ENCODE measurements at regions not wholly inside any gene's neighbourhood (a gene's known extent, or its start where the extent isn't known, plus 50 kb on each side); places are given as distances from the start of the nearest gene placed in this dataset.

DNA sequence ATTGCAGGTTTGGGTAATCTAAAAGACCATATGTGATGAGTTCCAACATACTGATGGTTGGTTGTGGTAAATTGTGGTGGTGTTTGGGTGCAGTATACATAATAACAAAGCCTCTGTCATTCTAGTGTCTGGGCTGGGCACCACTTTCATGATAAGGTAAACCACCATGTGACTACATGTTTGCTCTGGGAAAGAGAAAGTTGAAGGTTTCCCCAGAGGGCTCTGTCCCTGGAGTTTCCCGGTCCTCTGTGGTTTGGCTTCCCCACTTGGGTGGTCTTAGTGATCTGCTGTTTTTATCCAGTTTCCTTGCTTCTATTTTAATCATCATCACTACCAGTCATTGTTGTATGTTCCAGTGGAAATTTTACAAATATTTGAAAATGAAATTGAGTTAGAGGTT lies 55.9 kb upstream of the TSPAN2 start:
- no peaks in the 10 kb centered on the region for H3K36me3 ChIP-seq (ENCODE audit: control insufficient read depth, insufficient read depth, low read length)
- no peak overlapping the region for H3K4me3 ChIP-seq (ENCODE audit: insufficient read depth, low read depth, low read length)
- H3K9me3 ChIP-seq (ENCODE audit: control insufficient read depth, low read length): no peaks in the 10 kb centered on the region
- H3K27me3 ChIP-seq (ENCODE audit: control insufficient read depth, insufficient read depth, low read length, poor library complexity, severe bottlenecking): no peaks in the 10 kb centered on the region
- H3K27ac ChIP-seq (ENCODE audit: insufficient read depth, low read depth, low read length, poor library complexity, severe bottlenecking): no peak overlapping the region
- no peaks in the 10 kb centered on the region for H3K4me1 ChIP-seq (ENCODE audit: control insufficient read depth, insufficient read depth, low read length)
- 92 to 100% methylated on average over 1 of the region's 1 CpG for WGBS, 2 experiments

DNA sequence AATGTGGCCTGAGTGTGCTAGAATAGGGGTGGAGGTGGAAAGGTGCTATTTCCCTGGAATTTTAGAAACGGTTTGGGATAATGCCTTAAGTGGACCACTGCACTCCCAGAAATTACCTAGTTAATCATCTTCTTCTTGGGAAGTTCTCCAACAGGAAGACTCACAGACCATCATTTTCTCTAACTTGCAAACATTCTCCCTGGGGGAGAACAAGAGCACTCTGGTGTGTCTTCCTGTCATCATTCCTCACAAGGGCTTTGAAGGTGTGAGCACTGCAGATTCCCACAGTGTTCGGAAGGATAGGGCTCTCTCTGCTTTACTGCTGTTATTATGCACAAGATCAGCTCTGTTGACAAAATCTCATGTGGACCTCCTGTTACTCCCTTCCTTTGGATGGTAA lies 54.9 kb upstream of the TSPAN2 start:
- 87 to 91% methylated on average over 2 of the region's 2 CpGs for WGBS, 2 experiments
- no peak overlapping the region for H3K4me3 ChIP-seq (ENCODE audit: insufficient read depth, low read depth, low read length)
- H3K4me1 ChIP-seq (ENCODE audit: control insufficient read depth, insufficient read depth, low read length): no peaks in the 10 kb centered on the region
- H3K27ac ChIP-seq (ENCODE audit: insufficient read depth, low read depth, low read length, poor library complexity, severe bottlenecking): no peak overlapping the region
- H3K27me3 ChIP-seq (ENCODE audit: control insufficient read depth, insufficient read depth, low read length, poor library complexity, severe bottlenecking): no peaks in the 10 kb centered on the region
- no peaks in the 10 kb centered on the region for H3K9me3 ChIP-seq (ENCODE audit: control insufficient read depth, low read length)
- no peaks in the 10 kb centered on the region for H3K36me3 ChIP-seq (ENCODE audit: control insufficient read depth, insufficient read depth, low read length)

DNA sequence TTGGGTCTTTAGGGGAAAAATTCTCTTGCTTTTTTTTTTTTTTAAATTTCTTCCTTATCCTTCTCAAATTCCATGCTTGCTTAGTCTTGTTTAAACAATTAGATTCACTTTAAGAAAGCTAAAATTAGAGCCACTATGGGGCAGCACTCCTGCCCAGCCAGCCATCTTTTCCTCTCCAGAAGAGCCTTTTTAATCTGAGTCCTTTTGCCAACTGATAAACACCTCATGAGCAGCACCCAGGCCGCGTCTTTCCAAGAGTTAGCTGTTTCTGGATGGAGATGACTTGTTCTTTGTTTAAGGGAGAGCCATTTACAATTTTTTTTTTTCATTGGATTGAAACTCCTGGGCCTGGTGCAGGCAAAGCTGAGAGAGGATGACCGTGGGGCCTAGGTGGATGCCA lies 53.3 kb upstream of the TSPAN2 start:
- H3K4me3 ChIP-seq (ENCODE audit: insufficient read depth, low read depth, low read length): no peak overlapping the region
- H3K4me1 ChIP-seq (ENCODE audit: control insufficient read depth, insufficient read depth, low read length): no peaks in the 10 kb centered on the region
- no peak overlapping the region for H3K27ac ChIP-seq (ENCODE audit: insufficient read depth, low read depth, low read length, poor library complexity, severe bottlenecking)
- H3K9me3 ChIP-seq (ENCODE audit: control insufficient read depth, low read length): no peaks in the 10 kb centered on the region
- H3K36me3 ChIP-seq (ENCODE audit: control insufficient read depth, insufficient read depth, low read length): no peaks in the 10 kb centered on the region
- H3K27me3 ChIP-seq (ENCODE audit: control insufficient read depth, insufficient read depth, low read length, poor library complexity, severe bottlenecking): no peaks in the 10 kb centered on the region
- WGBS, 2 experiments: 88 to 93% methylated on average over 3 of the region's 3 CpGs

DNA sequence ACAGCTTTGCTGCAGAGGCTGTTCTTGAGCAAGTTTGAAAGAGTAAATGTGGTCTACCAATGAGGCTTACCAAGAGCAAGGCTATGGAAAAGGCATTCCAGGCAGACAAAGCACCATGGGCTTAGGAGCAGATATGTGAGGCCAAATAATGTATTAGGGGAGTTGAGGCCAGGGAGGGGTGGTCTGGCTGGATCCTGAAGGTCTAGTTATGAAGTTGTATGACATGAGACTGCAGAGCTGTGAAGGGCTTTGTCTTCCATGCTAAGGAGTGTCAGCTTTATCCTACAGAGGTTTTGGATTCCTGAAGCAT lies 51.8 kb upstream of the TSPAN2 start:
- H3K4me3 ChIP-seq (ENCODE audit: insufficient read depth, low read depth, low read length): no peak overlapping the region
- H3K27me3 ChIP-seq (ENCODE audit: control insufficient read depth, insufficient read depth, low read length, poor library complexity, severe bottlenecking): no peaks in the 10 kb centered on the region
- no peaks in the 10 kb centered on the region for H3K9me3 ChIP-seq (ENCODE audit: control insufficient read depth, low read length)

DNA sequence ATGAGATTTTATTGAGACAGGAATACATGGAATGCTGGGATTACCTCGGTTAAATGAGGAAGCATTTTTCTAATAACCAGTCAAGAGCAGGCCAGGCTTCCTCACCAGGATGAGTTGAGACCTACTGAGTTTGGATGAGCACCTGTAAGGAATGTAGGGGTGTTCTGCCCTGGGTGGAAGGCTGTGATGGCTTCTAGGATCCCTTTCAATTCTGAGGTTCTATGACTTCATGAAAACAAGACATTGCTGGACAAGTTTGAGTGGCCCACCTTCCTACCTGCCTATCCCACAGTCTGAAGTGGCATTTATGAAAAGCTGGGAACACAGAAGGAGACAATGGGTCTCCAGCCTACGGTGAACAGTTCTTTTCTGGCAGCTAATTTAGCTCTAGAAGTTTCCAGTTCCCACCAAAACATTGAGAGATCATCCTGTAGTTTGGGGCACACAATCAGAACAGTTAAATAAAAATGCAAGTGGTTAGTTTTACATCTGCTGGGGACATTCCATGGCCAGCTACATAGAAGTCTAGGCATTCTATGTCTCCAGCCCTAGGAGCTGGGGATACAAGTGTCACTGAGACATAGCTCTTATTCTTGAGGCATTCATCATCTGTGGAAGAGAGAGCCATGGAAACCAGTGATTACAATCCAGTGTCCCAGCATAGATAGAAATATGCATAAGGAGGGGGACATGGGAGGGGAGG lies 51.3 kb upstream of the TSPAN2 start:
- no peak overlapping the region for H3K27ac ChIP-seq (ENCODE audit: insufficient read depth, low read depth, low read length, poor library complexity, severe bottlenecking)
- no peak overlapping the region for H3K4me3 ChIP-seq (ENCODE audit: insufficient read depth, low read depth, low read length)
- H3K4me1 ChIP-seq (ENCODE audit: control insufficient read depth, insufficient read depth, low read length): no peaks in the 10 kb centered on the region
- no peaks in the 10 kb centered on the region for H3K36me3 ChIP-seq (ENCODE audit: control insufficient read depth, insufficient read depth, low read length)
- 88 to 95% methylated on average over 2 of the region's 2 CpGs for WGBS, 2 experiments
- no peaks in the 10 kb centered on the region for H3K27me3 ChIP-seq (ENCODE audit: control insufficient read depth, insufficient read depth, low read length, poor library complexity, severe bottlenecking)
- no peaks in the 10 kb centered on the region for H3K9me3 ChIP-seq (ENCODE audit: control insufficient read depth, low read length)

More for the DNA sequence above, 51.8 kb upstream of the TSPAN2 start:
- Histone ChIP-seq H3K36me3 (ENCODE audit: control insufficient read depth, insufficient read depth, low read length) (no peaks in the 10 kb centered on the region), H3K4me1 (ENCODE audit: control insufficient read depth, insufficient read depth, low read length) (no peaks in the 10 kb centered on the region), H3K27ac (ENCODE audit: insufficient read depth, low read depth, low read length, poor library complexity, severe bottlenecking) (no peak overlapping the region)

GRCh38 chr1:115139381-115139780 lies 50.1 kb upstream of the TSPAN2 start:
- 89 to 96% methylated on average over 9 of the region's 9 CpGs for WGBS, 2 experiments
- Histone ChIP-seq H3K9me3 (ENCODE audit: control insufficient read depth, low read length) (no peaks in the 10 kb centered on the region), H3K27ac (ENCODE audit: insufficient read depth, low read depth, low read length, poor library complexity, severe bottlenecking) (no peak overlapping the region), H3K27me3 (ENCODE audit: control insufficient read depth, insufficient read depth, low read length, poor library complexity, severe bottlenecking) (no peaks in the 10 kb centered on the region), H3K36me3 (ENCODE audit: control insufficient read depth, insufficient read depth, low read length) (no peaks in the 10 kb centered on the region), H3K4me1 (ENCODE audit: control insufficient read depth, insufficient read depth, low read length) (no peaks in the 10 kb centered on the region), H3K4me3 (ENCODE audit: insufficient read depth, low read depth, low read length) (no peak overlapping the region)
